SK-N-SH treated with all-trans-retinoic acid at 6 μM for 48 hours (cell line): ENCODE measurements at regions not wholly inside any gene's neighbourhood (a gene's known extent, or its start where the extent isn't known, plus 50 kb on each side); places are given as distances from the start of the nearest gene placed in this dataset.

Source experiments
- BACH2 ChIP-seq: fragments of 250-450 bp; sonication (Bioruptor Pico); IDR thresholded peaks from 2 replicates; pipeline ENCODE4 v1.9.0; 2021; ENCODE audit warnings: mild to moderate bottlenecking, borderline replicate concordance
- GLIS3 ChIP-seq: fragments of 250-450 bp; sonication (Bioruptor Pico); IDR thresholded peaks from 2 replicates; pipeline ENCODE4 v1.5.0; 2020; ENCODE audit warnings: mild to moderate bottlenecking, moderate library complexity
- OSR1 ChIP-seq: fragments of 250-450 bp; sonication (Bioruptor Pico); IDR thresholded peaks from 2 replicates; pipeline ENCODE4 v1.8.0; 2022; ENCODE audit warnings: moderate library complexity, mild to moderate bottlenecking, inconsistent platforms
- ZFP3 ChIP-seq: fragments of 250-450 bp; sonication (Bioruptor Pico); IDR thresholded peaks from 2 replicates; pipeline ENCODE4 v1.5.0; 2020; ENCODE audit warnings: mild to moderate bottlenecking, moderate library complexity
- ZFP30 ChIP-seq: fragments of 450-650 bp; formaldehyde crosslinking; IDR thresholded peaks from 2 replicates; pipeline ENCODE4 v1.5.0; 2022; ENCODE audit warnings: mild to moderate bottlenecking, moderate library complexity
- ZNF70 ChIP-seq: fragments of 450-650 bp; formaldehyde crosslinking; IDR thresholded peaks from 2 replicates; pipeline ENCODE4 v1.5.0; 2020; ENCODE audit warnings: mild to moderate bottlenecking, moderate library complexity
- TF ChIP-seq, protein P1 (sequence below): fragments of 250-450 bp; sonication (Bioruptor Pico); IDR thresholded peaks from 2 replicates; pipeline ENCODE4 v1.8.0; 2020; ENCODE audit warnings: mild to moderate bottlenecking, moderate library complexity, borderline replicate concordance

DNA sequence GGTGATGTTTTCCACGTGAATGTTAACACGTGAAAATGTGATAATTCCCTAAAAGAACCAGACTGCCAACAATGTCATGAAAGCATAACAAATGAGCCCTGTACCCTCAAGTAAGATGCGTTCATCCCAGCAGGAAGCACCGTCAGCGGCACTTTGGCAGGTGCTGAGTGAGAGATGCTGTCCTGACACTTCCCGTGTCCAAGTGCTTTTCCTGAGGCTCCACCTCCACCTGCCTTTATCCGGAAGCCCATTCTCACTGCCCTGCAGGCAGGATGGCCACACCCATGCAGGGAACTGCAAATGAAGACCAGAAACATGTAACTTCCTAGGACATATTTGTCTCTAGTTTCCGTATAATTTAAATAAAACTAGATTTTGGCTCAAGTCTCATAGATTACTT, 238.0 kb upstream of the IRX2 start:
- no peak for TF ChIP-seq OSR1 (CRISPR knock-in tag)
- no peak for TF ChIP-seq ZFP30 (CRISPR knock-in tag)
- TF ChIP-seq, protein P1, sequence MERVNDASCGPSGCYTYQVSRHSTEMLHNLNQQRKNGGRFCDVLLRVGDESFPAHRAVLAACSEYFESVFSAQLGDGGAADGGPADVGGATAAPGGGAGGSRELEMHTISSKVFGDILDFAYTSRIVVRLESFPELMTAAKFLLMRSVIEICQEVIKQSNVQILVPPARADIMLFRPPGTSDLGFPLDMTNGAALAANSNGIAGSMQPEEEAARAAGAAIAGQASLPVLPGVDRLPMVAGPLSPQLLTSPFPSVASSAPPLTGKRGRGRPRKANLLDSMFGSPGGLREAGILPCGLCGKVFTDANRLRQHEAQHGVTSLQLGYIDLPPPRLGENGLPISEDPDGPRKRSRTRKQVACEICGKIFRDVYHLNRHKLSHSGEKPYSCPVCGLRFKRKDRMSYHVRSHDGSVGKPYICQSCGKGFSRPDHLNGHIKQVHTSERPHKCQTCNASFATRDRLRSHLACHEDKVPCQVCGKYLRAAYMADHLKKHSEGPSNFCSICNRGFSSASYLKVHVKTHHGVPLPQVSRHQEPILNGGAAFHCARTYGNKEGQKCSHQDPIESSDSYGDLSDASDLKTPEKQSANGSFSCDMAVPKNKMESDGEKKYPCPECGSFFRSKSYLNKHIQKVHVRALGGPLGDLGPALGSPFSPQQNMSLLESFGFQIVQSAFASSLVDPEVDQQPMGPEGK = no peak
- no peak for TF ChIP-seq BACH2 (CRISPR knock-in tag)
- no peak for TF ChIP-seq GLIS3 (CRISPR knock-in tag)
- no peak for TF ChIP-seq ZNF70 (CRISPR knock-in tag)
- no peak for TF ChIP-seq ZFP3
